GM12864 (cell line): ENCODE measurements at regions not wholly inside any gene's neighbourhood (a gene's known extent, or its start where the extent isn't known, plus 50 kb on each side); places are given as distances from the start of the nearest gene placed in this dataset.

Source experiments
- DNase-seq: peaks from one replicate; pipeline ENCODE4 v3.0.0-alpha.2; 2011; ENCODE audit warnings: low read depth
- H3K4me3 ChIP-seq: 2 replicates; pipeline ENCODE4 v1.5.1; 2011; ENCODE audit warnings: mild to moderate bottlenecking, low read depth, low read length, control low read depth
- CTCF ChIP-seq: IDR thresholded peaks from 2 replicates; pipeline ENCODE4 v1.5.1; 2011; ENCODE audit warnings: low read depth, mild to moderate bottlenecking, moderate library complexity, low read length, control low read depth, inconsistent platforms; ENCODE audit errors: missing control alignments

- no peak overlapping the region for H3K4me3 ChIP-seq
- no peak for DNase-seq
- TF ChIP-seq CTCF = no peak
These were observed 274.2 kb downstream of the TEX29 start for GRCh38 chr13:111594606-111595005.

- no peak for DNase-seq
- no peak overlapping the region for H3K4me3 ChIP-seq
- no peak for TF ChIP-seq CTCF
These were observed 274.8 kb downstream of the TEX29 start for GRCh38 chr13:111595276-111595675.

GRCh38 chr13:111595791-111596190, 275.3 kb downstream of the TEX29 start:
- no peak for TF ChIP-seq CTCF
- no peak for DNase-seq
- no peak overlapping the region for H3K4me3 ChIP-seq

- no peak overlapping the region for H3K4me3 ChIP-seq
- no peak for TF ChIP-seq CTCF
- no peak for DNase-seq
These were observed 276.8 kb downstream of the TEX29 start for GRCh38 chr13:111597191-111597611.

- H3K4me3 ChIP-seq = no peak overlapping the region
- DNase-seq = no peak
- no peak for TF ChIP-seq CTCF
These were observed 277.2 kb downstream of the TEX29 start for GRCh38 chr13:111597618-111598017.

- H3K4me3 ChIP-seq = no peak overlapping the region
- no peak for DNase-seq
- no peak for TF ChIP-seq CTCF
These were observed 278.3 kb downstream of the TEX29 start for GRCh38 chr13:111598747-111599146.

- DNase-seq = no peak
- no peak for TF ChIP-seq CTCF
- H3K4me3 ChIP-seq = no peak overlapping the region
These were observed 279.3 kb downstream of the TEX29 start for GRCh38 chr13:111599791-111600190.
